NCI-H2029 treated with DMSO at 0.1 percent for 48 hours (cell line): ENCODE measurements at regions not wholly inside any gene's neighbourhood (a gene's known extent, or its start where the extent isn't known, plus 50 kb on each side); places are given as distances from the start of the nearest gene placed in this dataset.
A peak's percentile ranks its signal among the peaks of the same experiment; 100 is the strongest.

Experiments
- DNase-seq: peaks from one replicate; lab custom pipeline; 2025; lab: John Stamatoyannopoulos, UW

GRCh38 chr6:15872241-15873103 lies 209.6 kb upstream of the DTNBP1 start:
- DNase-seq: no peak

- no peak for DNase-seq
Observed at GRCh38 chr6:15871276-15871675, 208.4 kb upstream of the DTNBP1 start.

DNA sequence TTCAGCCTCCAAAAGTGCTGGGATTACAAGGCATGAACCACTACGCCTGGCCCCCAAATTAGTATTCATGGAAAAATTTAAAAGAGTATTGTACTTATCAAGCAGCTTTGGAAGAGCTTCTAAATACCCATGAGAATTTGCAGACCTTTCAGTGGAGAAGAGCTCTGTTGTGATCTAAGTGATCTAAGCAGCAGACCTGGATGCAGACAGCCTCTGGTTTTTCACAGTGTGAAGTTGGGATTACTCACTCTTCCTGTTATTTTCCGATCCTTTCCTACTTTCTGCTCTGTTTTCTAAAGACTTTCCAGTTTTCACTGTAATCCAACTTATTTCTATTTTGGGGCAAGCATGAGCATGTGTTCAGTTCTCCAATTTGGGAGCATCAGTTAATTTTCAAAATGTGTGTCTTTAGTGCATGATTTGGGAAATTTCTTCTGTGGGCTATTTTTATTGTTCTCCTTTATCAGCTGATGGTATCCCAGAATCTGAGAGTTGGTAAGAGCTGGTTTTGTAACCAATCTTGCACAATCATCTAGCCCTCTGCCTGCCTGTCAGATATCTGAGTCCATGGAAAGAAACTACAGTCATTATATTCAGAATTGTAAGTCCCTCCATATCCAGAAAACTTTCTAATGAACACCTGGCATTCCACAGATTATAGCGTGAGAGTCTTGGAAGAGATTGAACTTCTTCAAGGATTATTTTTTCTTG lies 207.7 kb upstream of the DTNBP1 start:
- no peak for DNase-seq

DNA sequence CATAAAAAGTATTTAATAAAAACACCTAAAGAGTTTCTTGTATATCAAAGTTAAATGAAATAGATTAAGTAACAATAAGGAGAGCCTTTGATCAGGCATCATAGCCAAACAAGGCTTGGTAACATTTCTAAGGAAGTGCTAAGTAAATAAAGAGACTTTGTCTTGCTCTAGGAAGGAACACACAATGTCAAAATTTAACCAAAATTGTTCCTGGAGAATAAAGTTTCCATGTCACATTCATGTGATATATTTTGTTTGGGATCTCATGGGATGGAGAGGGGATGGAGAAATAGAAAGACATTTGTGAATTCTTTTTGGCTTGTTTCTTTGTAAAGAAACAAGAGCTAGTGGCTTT lies 201.9 kb upstream of the DTNBP1 start:
- DNase-seq: no peak

DNA sequence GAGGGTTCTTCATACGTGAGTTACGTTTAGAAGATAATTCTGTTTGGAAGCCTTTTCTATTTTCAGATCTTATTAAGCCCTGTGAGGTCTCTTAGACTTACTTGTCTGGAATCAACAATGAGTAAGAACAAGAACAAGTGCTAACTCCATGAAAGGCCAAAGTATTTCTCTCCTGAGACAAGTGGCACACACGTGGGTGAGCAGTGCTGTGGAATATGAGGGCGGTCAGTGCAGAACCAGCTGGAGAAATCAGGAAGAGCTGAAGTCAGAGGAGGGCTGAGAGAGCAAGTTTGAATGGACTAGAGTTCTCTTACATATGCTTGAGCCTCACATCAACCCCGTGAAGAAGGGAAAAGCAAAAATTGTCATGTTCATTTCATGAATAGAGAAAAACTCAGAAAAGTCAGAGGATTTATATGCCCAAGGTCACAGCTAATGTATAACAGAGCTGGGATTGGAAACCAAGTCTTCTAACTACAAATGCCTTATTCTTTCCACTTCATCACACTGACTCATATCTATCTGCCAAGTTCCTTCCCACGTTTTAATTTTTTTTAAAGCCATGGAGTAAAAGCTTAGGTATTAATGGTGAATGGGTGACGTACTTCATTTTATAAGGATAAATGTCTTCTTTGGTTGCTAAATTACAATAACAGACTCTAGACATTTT lies 201.3 kb upstream of the DTNBP1 start:
- DNase-seq: no peak

DNA sequence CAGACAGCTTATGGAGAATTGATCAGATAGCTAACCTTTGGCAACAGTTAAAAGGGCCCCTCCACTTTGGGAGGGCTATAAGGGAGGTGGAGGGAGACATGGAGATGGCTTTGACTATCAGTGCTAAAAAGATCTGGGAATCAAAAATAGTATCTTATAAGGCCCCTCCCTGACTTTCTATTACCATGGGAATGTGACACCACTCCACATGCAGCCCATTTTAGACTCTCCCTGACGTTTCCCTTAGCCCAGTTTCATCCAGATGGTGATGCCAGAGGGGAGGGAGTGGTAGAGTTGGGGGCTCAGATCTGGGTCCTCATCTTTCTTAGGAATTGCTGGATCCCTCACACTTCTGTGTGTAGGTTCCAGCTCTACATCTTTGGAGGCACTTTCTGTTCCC lies 200.0 kb upstream of the DTNBP1 start:
- DNase-seq: no peak

- DNase-seq: no peak
Observed at GRCh38 chr6:15861486-15861885, 198.7 kb upstream of the DTNBP1 start.

DNA sequence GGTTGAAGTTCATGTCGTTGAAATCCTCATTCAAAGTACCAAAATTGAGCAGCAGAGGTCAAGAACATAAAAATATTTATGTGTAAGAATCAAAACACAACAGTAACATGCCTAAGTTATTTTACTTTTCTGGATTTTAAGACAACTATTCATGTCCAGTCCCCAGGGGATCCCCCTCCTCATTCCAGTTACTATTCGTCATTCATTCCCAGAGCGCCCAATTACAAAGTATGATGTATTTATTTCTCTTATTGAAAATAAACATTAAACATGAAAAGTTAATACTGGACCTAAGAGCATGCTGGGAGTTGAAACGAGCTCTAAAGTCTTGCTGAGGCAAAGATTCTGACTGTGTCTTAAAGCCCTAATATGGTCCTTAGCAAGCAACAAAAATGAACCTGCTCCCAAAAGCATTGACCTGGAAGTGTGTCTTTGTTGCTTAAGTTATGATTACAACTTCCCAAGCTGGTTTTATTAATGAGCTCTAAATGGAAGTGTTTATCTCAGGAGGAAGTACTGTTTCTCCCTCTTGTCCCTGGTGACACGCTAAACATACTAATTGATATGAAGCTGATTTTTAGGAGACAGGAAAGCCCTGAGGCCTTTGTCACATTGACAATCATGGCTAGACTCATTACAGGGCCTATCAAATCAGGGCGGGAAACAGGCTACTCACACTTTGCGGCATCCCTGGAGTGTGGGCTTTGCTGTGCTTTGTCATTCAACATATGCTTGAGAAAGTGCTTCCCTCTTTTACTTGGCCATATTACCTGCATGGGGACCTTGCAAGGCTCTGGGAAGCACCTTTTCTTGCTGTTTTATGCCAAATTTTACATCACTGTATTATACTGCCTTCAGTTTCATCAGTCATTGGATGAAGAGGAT lies 192.2 kb upstream of the DTNBP1 start:
- no peak for DNase-seq

- no peak for DNase-seq
Observed at GRCh38 chr6:15854378-15854777, 191.6 kb upstream of the DTNBP1 start.

GRCh38 chr6:15853259-15853658 lies 190.4 kb upstream of the DTNBP1 start:
- no peak for DNase-seq

GRCh38 chr6:15852289-15852688 lies 189.5 kb upstream of the DTNBP1 start:
- DNase-seq: no peak

GRCh38 chr6:15849395-15849794 lies 186.6 kb upstream of the DTNBP1 start:
- DNase-seq: no peak

DNA sequence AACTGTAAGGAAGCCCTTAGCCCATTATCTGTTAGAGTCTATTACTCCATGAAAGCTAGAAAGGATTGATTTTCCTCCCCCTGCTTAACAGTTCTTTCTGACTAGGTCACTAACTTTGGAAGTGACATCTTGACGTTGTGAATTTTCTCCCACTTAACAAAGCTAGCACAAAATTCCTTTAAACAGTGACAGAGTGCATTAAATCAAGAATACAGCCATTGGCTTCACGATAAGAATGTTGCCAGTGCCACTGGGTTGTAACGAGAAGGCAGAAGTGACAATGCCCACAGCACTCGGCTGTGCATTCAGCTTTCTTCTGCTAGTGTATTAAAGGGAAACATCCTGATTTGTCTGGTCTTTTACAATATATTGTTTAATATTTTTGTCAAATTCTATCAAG lies 182.7 kb upstream of the DTNBP1 start:
- no peak for DNase-seq

DNA sequence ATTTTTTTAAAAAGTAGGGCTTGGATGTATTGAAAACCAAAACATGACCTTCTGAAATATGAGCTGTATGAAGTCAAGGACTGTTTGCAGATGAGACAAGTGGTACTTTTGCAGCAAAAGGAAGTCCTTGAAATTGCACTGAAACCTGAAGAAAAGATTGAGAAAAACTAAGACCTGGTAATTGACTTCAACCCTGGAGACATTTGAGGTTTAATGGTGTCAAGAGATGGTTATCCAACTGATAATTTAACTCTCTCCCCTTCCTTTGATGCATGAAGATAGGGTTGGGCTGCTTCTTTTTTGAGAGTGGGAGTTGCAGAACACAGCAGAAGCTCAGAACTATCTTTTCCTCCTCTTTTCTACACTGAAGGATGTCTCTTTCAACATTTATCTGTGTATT lies 180.9 kb upstream of the DTNBP1 start:
- DNase-seq: peak; percentile 56

GRCh38 chr6:15843226-15843625 lies 180.4 kb upstream of the DTNBP1 start:
- DNase-seq: no peak

- no peak for DNase-seq
Observed at GRCh38 chr6:15842727-15843117, 179.9 kb upstream of the DTNBP1 start.

GRCh38 chr6:15841937-15842726 lies 179.3 kb upstream of the DTNBP1 start:
- no peak for DNase-seq

GRCh38 chr6:15839969-15840541 lies 177.2 kb upstream of the DTNBP1 start:
- no peak for DNase-seq

GRCh38 chr6:15837205-15837604 lies 174.4 kb upstream of the DTNBP1 start:
- DNase-seq: no peak

GRCh38 chr6:15832841-15833240 lies 170.0 kb upstream of the DTNBP1 start:
- DNase-seq: no peak

DNA sequence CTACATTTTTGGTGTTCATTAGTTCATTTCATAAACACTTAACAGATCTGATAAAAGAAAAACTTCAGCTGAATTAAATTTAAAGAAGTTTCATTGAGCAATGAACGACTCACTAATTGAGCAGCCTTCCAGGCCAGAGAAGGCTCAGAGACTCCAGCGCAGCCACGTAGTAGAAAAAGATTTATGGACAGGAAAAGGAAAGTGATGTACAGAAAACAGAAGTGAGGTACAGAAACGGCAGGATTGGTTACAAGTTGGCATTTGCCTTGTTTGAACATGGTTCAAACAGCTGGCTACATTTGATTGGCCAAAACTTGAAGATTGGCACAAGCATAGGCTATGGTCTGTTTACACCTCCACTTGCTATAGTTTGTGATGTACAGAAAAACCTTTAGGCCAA lies 166.3 kb upstream of the DTNBP1 start:
- no peak for DNase-seq
